GDM1 (cell line): ENCODE measurements at regions not wholly inside any gene's neighbourhood (a gene's known extent, or its start where the extent isn't known, plus 50 kb on each side); places are given as distances from the start of the nearest gene placed in this dataset.

Experiments
- DNase-seq: peaks from one replicate; lab custom pipeline; 2025; lab: John Stamatoyannopoulos, UW

DNA sequence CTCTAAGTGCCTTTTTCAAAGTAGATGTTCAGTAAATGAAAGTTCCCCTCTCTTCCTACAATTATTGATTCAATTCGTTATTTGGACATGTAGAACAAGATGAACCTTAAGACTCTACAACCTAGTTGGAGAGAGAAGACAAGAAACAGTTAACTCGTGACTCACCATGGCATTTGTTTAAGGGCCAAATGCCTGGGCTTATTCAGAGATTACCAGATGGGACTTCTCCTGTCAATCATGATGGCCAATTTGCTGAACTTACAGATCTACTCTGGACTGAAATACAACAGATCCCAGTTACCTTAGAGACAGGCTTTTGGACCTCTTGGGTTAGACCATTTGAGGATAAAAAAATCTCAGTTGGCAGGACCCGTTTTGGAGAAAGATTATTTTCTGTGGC is 93.5 kb downstream of the C1orf94 start:
- DNase-seq = no peak

DNA sequence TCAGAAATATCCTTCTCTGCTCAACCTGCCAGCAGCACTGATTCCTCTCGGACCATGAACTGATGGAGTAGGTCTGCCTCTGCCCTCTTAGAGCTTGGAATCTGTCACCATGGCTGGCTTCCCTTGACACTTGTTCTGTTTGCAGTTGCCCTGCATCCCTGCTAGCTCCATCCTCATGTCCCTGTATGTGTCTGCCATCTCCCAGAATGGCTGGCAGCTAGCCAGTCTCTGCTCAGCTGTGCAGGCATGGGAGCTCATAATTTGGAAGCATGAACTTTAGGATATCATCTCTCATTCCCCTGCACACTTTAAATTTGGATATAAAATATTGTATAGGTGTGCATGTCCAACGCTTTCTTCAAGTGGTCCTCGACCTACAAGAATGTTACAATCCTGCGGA is 95.4 kb downstream of the C1orf94 start:
- no peak for DNase-seq

- no peak for DNase-seq
Measured at GRCh38 chr1:34275150-34275549, 98.4 kb downstream of the C1orf94 start.

DNA sequence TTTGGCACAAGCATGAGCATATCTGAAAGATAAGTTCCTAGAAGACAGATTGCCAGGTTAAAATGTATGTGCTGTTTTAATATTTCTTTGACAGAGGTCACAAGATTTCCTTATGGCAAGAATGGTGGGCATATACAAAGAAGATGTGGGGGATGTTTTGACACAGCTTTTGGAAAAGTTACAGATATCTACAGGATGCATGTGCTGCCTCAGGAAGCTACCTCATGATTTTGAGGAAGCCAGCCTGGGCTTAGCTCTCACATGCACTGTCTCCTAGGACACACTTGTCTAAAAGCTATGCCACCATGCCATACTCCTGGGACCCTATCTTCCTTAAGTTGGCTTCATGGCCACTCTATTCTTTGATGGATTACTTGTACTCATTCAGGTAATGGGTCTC is 99.9 kb downstream of the C1orf94 start:
- peak; percentile 7 for DNase-seq

- no peak for DNase-seq
Measured at GRCh38 chr1:34277150-34277549, 100.4 kb downstream of the C1orf94 start.

- DNase-seq = no peak
Measured at GRCh38 chr1:34278211-34278610, 101.5 kb downstream of the C1orf94 start.

DNA sequence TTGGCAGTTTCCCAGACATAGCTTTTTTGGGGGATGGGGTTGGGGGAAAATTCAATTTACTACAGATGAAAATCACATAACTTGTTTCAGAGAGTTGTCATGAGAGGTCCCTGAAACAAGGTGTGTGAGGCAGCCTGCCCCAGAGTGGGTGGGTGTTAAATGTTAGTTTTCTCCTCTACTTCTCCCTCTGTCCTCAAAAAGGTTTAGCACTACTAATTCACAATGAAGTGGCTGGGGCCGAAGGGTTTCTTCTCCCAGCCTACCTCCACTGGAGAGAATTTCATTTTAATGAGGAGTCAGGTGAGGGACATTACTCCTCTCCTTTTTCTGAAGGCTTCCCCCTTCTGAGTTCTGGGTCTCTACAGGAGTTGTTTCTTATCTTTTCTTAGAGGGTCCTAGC is 103.3 kb downstream of the C1orf94 start:
- no peak for DNase-seq

- DNase-seq = no peak
Measured at GRCh38 chr1:34280509-34280908, 103.8 kb downstream of the C1orf94 start.

DNA sequence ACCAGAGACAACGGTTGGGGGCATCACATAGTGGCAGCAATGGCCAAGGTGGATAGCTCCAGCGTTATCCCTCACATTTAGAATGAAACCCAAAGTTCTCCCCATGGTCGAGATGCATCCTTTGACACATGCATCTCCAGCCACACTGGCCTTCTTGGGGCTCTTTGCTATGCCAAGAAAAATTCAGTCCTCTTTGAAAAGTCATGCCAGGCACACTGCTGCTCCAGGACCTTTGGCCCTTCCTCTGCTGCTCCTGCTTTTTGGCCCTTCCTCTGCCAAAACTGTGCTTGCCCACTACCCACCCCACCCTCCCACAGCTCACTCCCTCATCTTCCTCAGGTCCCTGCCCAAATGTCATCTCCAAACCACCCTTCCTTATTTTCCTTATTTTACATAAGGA is 106.4 kb downstream of the C1orf94 start:
- DNase-seq = no peak

GRCh38 chr1:34286511-34286910 is 109.8 kb downstream of the C1orf94 start:
- DNase-seq = no peak

GRCh38 chr1:34290831-34291230 is 114.1 kb downstream of the C1orf94 start:
- DNase-seq = no peak

GRCh38 chr1:34292472-34292871 is 115.8 kb downstream of the C1orf94 start:
- DNase-seq = no peak

DNA sequence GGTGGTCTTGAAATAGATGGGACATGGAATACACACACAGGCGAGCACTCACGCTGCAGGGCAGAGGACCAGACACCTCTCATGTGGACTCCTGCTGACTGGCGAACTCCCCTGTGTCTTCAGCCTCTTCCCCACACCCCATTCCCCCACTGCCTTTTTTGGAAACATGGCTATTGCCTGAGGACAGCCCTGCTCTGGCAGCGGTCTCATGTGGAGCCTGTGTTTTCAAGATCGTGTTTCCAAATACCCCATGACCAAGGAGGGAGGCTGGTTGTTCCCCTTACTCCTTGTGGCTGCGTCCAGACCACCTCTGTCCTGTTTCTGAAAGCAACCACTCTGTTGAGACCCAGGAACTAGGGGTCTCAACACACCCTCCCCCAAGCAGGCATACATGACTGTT is 119.4 kb downstream of the C1orf94 start:
- DNase-seq = no peak

DNA sequence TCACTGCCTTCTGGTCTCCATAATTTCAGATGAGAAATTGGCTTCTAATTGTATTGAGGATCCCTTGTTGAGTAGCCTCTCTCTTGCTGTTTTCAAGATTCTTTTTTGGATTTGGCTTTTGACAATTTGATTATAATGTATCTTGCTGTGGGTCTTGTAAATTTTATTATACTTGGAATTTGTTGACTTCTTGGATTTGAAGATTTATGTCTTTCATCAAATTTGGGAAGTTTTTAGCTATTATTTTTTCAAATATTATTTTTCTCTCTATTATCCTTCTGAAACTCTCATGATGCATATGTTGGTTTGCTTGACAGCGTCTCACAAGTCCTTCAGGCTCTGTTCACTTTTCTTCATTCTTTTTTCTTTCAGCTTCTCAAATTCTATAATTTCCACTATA is 126.1 kb downstream of the C1orf94 start:
- no peak for DNase-seq

DNA sequence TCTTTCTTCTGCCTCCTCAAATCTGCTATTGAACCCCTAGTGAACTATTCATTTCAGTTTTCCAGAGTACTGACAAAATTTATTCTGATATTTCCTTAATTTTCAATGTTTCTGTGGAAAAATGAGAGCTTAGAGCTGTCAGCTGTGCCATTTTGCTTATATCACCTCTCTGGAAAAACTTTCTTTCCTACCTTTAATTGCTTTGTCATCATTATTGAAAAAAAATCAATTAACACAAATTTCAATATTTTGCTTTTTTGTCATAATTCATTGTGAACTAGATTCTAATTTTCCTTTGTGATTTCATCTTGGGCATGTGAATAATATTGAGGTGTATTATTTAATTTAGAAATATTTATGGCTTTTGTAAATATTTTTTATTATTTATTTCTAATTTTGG is 126.5 kb downstream of the C1orf94 start:
- no peak for DNase-seq

DNA sequence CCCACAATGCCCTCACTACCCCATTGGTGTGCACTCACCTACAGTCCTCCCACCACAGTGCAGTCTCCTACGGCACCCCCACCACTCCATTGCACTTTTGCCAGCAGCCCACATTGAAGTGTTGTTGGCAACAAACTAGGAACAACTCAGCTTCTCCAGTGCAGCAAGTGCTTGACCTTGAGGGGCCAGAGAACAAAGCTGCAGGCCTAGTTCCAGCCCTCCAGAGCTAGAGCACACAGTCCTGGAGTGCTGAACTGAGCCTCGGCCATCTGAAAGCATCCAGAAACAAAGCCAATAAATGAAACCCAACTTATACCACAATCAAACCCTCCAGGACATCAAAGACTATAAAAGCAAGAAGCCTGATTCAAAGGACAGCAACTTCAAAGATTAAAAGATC is 129.9 kb downstream of the C1orf94 start:
- DNase-seq = no peak

- DNase-seq = no peak
Measured at GRCh38 chr1:34312359-34312758, 135.7 kb downstream of the C1orf94 start.

DNA sequence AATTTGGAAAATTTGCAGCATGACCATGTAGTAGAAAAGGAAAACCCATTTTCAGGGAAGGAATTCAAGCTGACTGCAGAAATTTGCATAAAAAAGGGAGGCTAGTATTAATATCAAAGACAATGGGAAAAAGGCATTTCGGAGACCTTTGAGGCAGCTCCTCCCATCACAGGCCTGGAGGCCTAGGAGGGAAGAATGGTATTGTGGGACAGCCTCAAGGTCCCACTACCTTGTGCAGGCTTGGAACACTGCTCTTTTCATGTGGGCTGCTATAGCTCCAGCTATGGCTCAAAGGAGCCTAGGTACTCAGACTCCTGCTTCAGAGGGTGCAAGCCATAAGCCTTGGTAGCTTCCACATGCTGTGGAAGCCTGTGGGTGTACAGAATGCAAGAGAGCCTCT is 139.3 kb downstream of the C1orf94 start:
- DNase-seq = no peak

DNA sequence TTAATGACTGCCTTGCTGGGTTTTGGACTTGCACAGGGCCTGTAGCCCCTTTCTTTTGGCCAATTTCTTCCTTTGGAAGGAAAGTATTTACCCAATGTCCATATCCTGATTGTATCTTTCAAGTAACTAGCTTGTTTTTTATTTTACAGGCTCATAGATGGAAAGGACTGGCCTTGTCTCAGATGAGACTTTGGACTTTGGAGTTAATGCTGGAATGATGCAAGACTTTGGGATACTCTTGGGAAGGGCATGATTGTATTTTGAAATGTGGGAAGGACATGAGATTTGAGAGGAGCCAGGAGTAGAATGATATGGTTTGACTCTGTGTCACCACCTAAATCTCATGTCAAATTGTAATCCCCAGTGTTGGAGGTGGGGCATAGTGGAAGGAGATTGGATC is 140.1 kb downstream of the C1orf94 start:
- no peak for DNase-seq

GRCh38 chr1:34319218-34319617 is 142.5 kb downstream of the C1orf94 start:
- DNase-seq = no peak

- DNase-seq = no peak
Measured at GRCh38 chr1:34320053-34320669, 143.5 kb downstream of the C1orf94 start.

DNA sequence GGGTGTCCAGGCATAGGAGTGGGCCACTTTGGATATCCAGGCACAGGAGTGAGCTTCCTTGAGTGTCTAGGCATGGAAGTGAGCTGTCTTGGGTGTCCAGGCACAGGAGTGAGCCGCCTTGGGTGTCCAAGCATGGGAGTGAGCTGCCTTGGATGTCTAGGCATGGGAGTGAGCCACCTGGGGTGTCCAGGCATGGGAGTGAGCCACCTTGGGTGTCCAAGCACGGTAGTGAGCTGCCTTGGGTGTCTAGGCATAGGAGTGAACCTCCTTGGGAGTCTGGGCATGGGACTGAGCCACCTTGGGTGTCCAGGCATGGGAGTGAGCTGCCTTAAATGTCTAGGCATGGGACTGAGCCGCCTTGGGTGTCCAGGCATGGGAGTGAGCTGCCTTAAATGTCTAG is 146.3 kb downstream of the C1orf94 start:
- no peak for DNase-seq

GRCh38 chr1:34324879-34325440 is 148.3 kb downstream of the C1orf94 start:
- DNase-seq = no peak

DNA sequence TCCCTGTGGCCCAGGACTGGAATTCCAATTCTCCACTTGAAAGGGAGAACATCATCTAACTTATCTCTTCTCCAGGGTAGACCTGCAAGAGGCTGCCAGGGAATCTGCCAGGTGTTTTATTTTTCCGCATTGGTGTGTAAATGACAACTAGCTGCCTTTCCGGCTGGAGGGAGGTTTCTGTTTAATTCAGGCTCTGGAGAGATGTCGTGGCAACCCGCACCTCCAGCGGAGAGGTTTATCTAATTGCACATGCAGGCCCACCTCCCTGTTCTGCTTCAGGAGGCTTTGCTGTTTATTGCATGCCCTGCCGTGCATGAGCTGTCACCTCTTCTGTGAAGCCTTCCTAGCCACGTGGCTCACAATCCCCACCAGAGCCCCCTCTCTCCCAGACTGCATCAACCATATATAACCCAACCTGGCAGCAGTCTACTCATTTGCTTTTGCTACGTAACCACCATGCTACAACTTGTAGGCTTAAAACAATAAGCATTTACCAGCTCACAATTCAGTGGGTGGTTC is 151.6 kb downstream of the C1orf94 start:
- no peak for DNase-seq
